G401 (cell line): ENCODE measurements at regions not wholly inside any gene's neighbourhood (a gene's known extent, or its start where the extent isn't known, plus 50 kb on each side); places are given as distances from the start of the nearest gene placed in this dataset.

ENCODE experiments used
- DNase-seq: peaks from one replicate; pipeline ENCODE4 v3.0.0-alpha.2; 2015; ENCODE audit warnings: low spot score
- in situ Hi-C: cut with HindIII; loops from 2 replicates; pipeline ENCODE4 v1.10.0; 2016; ENCODE audit warnings: low sequenced_read_pairs, mixed read lengths

DNA sequence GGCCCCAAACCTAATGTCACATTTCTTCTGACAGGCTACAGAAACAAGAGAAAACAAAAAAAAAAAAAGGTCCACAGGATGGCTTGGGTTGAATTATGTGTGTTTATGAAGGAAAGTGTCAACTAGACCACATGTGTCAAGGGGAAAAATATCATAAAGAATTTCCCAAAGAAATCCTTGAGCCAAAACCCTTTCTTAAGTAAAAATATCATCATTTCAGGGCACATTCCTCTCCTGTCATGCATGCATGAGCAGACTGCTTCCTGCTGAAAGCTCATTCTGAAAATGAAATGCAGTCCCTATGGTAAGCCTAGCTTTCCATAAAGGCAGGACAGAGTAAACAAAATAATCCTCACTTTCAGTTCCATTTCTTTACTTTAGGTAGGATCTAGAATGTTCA lies 85.7 kb upstream of the RBBP8 start:
- in situ Hi-C loops, result no loop called here
- no peak for DNase-seq

DNA sequence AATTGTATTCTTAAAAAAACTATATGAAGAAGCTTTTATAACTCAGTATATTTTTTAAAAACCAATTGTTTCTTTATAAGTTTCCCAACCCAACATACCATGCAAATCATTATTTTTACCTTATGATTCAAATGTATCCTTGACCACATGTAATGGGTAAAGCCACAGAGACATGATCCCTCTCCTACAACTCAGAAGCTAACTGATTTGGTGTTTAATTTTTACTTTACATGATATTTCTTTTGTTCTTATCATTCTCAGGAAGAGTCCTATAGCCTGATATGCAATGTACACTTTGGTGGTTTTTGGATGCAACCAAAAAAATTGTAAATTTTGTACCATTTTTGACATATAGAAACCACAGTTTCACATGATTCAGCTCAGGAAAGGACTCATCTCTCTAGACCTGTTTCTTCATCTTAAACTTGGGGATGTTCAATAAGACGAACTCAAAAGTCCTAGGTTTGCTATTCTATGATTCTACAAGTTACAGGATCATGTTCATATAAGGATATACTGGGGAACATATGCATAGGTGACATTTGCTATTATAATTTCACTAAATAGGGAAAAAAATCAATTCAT lies 85.2 kb upstream of the RBBP8 start:
- in situ Hi-C loops, result no loop called here
- no peak for DNase-seq

DNA sequence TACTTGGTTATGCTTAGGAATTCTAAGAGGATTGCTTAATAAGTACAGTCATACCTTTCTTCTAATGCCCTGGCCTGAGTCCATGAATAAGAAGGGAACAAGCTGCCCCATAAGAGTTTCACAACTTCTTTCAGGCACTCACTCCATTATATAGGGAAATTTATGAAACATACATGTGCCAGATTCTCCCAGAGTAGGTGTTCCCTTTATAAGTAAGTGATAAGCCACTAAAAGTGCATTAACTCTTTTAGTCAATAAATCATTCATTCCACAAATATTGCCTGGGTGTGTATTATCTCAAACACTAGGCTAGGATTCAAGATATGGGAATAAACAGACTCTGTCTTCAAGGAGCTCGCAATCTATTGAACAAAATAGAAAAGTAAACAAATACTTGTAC lies 84.5 kb upstream of the RBBP8 start:
- no peak for DNase-seq
- in situ Hi-C loops, result no loop called here

DNA sequence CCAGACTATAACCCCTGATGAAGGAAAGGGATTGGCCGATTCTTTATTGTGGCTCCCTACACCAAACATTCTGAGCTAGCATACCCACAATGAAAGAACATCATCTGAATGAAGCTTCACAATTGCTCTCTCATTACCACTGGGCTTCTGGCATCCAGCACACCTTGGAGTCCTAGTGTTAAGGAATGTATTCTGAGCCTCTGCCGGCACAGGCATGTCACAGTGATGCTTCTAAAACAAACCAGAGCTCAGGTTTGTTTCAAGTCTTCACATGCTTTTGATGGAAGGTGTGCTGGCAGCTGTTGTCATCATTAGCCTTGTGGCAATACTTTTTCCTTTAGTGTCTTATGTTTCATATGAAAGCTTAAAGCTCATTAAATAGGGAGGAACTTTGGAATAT lies 76.3 kb upstream of the RBBP8 start:
- DNase-seq, result no peak
- in situ Hi-C loops, result no loop called here

DNA sequence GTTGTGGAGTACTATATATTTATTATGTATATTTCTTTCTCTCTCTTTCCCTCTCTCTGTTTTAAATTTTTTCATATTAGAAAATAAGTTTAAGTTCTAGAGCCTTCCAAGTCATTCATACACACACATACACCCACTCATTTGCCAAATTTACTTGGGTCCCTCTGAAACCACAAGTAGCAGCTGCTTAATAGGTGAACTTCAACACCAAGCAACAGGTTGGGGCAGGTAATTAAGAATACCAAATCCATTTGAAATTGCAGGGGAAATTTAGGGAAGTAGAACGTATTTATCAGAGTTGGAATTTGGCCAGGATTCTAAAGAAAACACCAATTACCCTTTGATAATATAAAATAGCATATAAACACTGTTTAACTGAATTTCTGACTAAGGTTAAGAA lies 75.0 kb upstream of the RBBP8 start:
- DNase-seq, result no peak
- in situ Hi-C loops, result no loop called here

DNA sequence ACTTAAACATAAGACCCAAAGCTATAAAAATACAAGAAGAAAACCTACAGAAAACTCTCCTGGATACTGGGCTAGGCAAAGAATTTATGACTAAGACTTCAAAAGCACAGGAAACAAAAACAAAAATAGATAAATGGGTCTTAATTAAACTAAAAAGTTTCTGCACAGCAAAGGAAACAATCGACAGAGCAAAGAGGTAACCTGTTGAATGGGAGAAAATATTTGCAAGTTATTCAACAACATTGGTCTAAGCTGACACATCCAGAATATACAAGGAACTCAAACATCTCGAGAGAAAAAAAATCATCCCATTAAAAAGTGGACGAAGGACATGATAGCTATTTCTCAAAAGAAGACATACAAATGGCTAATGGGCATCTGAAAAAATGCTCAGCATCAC lies 72.3 kb upstream of the RBBP8 start:
- in situ Hi-C loops, result no loop called here
- no peak for DNase-seq

DNA sequence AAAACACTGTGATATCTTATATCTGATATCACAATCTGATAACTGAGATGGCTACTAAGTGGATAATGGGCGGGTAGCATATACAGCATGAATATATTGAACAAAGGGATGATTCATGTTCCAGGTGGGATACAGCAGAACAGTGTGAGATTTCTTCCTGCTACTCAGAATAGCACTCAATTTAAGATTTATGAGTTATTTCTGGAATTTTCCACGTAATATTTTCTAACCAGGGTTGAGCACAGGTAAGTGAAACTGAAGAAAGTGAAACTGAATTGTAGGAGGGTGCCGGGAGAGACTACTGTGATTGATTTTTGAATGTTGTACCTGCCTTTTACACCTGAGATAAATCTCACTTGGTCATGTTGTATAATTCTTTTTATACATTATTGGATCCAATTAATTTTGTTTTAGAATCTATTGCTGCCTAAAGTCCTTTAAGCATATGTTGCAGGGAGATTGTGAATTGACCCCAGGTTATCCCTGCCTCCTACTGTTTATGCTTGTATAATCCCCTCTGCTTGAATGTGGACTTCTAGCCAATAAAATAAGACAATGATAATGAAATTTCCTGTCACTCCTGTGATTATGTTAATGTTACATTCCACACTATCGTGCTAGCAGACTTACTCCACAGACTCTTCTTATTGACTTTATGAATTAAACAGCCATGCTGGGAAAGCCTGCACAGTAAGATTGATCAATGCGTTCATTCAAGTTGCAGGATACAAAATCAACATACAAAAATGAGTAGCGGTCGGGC lies 67.6 kb upstream of the RBBP8 start:
- DNase-seq, result no peak
- in situ Hi-C loops, result no loop called here

DNA sequence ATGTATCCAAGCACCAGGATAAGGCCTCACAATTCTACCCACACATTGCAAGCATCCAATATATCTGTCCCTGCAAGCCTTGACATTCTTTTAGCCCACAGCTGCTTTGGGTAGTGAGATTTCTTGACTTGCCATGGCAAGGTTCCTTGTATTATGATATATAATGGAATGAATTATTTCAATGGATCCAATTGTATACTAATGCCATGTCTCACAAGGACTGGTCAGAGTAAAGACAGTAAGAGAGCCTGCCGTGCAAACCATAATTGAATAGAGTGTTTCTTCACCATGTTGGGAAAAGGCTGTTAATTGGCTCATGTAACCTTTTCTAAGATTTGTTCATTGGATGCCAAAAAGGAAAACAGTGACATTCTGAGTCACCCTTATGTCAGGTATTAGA lies 64.3 kb upstream of the RBBP8 start:
- DNase-seq, result no peak
- in situ Hi-C loops, result no loop called here

DNA sequence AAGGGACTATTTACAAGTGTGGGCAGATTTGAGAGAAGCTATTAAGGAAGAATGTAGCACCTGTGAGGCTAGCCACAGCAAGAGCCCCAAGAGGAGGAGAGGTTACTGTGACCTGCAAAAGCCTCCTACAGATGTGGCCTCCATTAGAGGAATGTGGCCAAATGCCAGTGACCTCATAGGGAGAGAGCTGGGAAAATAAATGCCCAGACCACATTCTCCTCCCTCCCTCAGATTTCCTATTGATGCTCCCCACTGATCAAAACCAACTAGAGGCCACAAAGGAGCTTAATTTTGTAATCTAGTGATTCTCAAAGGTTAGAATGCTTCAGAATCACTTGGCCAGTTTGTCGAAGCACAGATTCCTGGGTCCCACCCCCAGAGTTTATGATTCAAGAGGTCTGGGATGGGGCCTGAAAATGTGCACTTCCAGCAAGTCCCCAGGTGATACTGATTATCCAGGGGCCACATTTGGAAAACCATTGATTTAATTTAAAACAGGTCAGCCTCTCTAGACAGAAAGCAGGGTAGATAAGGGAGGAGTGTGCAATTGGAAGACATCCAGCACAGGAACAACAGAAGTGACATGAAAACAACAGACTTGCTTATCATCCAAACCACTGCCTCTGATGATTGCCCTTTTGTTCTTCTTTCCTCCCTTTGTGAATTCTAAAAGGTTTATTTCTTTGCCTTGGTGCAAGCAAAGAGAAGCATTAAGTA lies 61.2 kb upstream of the RBBP8 start:
- DNase-seq, result no peak
- in situ Hi-C loops, result no loop called here

DNA sequence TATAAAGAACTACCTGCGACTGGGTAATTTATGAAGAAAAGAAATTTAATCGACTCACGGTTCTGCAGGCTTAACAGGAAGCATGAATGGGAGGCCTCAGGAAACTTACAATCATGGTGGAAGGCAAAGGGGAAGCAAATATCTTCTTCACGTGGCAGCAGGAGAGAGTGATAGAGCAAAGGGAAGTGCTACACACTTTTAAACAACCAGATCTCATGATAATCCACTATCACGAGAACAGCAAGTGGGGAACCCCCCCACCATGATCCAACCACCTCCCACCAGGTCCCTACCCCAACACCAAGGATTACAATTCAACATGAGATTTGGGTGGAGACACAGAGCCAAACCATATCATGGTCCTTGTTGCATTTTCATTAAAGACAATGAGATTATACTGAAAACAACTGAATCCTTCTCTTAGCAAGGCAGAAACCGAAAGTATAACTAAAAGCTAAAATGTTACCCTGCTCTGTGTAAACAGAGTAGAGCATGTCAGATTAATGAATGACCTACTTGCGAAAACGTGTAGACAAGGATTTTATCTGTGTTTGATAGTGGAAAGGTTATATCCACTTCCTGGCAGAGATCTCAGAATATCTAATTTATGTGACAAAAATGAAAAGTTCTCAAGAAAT lies 60.1 kb upstream of the RBBP8 start:
- in situ Hi-C loops, result no loop called here
- no peak for DNase-seq

DNA sequence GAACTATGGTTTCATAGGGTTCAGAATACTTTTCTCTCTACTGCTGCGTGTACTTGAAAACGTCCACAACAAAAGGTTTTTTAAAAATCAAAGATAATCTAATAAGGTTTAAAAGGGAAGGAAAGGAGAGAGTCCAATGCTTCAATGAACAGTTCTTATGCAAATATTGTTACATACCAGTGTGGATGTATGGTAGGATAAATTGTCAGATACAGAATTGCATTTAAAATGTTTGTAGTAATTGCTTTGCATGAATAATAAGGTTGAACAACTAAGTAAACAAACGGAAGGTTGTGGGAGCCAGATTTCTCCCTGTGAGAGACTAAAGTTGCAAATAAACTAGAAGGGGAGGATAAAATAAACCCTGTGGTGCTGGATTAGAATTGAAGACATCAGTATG lies 53.8 kb upstream of the RBBP8 start:
- no peak for DNase-seq
- in situ Hi-C loops, result no loop called here

DNA sequence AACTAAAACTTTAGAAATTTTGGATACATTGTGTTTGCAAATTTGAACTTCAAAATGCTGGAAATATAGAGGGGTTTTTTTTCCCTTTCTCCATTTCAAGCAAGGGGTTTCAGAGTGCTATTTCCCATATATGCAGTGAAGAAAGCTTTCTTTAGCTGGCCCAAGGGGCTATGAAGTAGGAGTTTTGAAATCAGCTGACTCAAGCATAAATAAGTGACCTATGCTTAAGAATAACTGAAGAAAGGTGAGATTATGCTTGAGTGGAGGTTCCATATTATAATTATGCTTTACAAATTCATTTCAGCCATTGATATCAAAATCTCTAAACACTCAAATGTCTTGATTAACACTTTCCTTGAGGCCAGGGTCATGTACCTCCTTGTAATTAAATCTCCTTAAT lies 51.0 kb upstream of the RBBP8 start:
- DNase-seq, result no peak
- in situ Hi-C loops, result no loop called here

DNA sequence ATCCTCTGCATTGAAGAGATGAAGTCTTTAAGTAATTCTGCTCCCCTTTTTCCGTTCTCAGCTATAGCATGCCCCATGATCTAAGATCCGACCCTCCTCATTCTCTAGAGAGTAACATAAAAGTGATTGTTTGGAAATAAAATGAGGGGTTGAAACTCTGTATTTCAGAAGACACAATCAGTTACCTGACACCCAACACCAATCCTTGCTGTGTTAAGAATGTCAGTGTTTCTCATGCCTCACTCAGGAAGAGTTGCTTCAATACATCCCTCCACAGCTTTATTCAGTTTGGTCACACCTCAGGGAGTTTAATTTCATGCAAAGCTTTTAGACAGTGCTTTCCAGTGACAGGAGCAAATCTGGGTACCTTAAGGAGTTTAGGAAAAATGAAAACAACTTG lies 49.9 kb upstream of the RBBP8 start:
- DNase-seq, result no peak
- in situ Hi-C loops, result no loop called here
